Islet precursor cell (in vitro differentiated cells): ENCODE measurements at regions not wholly inside any gene's neighbourhood (a gene's known extent, or its start where the extent isn't known, plus 50 kb on each side); places are given as distances from the start of the nearest gene placed in this dataset.

Source experiments
- DNase-seq: peaks from one replicate; pipeline ENCODE4 v3.0.0-alpha.2; 2018

- no peak for DNase-seq
Measured at GRCh38 chr10:106457522-106457921, 707.0 kb downstream of the SORCS1 start.

DNA sequence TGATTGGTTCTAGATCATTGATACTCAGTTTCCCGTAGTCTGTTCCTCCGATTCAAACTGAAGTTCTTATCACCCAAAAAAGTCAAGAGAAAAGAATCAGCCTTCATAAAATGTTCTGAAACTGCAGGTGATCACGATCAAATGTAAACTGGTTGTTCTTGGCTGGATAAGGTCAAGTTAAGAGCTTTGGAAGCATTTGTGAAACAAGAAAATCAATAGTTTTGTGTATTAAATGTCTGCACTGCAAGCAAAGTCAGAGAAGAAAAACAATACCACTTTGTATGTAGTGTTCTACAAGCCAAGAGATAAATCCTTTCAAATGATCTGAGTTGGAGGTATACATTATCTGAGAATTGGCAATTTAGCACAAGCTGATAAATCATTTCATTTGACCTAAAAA lies 710.3 kb downstream of the SORCS1 start:
- DNase-seq = no peak

- no peak for DNase-seq
Measured at GRCh38 chr10:106450966-106451365, 713.5 kb downstream of the SORCS1 start.

DNA sequence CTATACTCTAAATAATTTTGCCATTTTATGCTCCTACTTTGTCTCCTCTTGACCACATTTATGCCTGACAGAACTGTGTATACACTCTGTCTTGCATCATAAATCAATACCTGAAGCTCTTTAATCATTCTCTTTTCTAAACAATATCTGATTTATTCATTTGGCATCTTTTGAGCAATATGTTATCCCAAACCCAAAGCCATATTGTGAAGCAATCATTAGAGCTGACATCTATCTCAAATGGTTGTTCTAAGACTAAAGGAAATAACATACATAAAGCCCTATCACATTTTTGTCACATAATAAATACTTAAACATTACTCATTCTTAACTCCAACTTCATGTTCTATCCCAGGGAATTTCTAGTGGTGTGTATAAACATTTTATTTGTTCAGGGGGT lies 717.6 kb downstream of the SORCS1 start:
- no peak for DNase-seq

- DNase-seq = no peak
Measured at GRCh38 chr10:106442223-106442622, 722.3 kb downstream of the SORCS1 start.

GRCh38 chr10:106440767-106441166 lies 723.7 kb downstream of the SORCS1 start:
- no peak for DNase-seq

GRCh38 chr10:106440355-106440754 lies 724.2 kb downstream of the SORCS1 start:
- no peak for DNase-seq

DNA sequence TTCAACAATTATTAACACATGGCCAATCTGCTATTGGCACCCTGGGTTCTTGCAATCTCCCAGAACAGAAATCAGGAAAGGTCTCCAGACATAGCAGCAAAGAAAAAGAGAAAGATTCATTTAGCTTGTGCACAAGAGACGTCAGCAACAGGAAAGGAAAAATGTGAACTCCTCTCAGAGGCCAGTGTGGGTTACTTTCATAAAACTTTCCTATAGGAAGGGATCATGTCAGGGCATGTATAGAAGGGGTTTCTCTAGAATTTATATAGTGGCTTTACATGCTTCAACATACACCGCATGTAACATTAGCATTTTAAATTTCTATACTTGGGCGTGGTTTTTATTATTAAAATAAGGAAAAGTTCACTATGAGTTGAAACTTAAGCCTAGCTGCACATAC lies 725.1 kb downstream of the SORCS1 start:
- no peak for DNase-seq

GRCh38 chr10:106438386-106438785 lies 726.1 kb downstream of the SORCS1 start:
- no peak for DNase-seq

GRCh38 chr10:106436123-106436715 lies 728.3 kb downstream of the SORCS1 start:
- DNase-seq = peak; percentile 85

DNA sequence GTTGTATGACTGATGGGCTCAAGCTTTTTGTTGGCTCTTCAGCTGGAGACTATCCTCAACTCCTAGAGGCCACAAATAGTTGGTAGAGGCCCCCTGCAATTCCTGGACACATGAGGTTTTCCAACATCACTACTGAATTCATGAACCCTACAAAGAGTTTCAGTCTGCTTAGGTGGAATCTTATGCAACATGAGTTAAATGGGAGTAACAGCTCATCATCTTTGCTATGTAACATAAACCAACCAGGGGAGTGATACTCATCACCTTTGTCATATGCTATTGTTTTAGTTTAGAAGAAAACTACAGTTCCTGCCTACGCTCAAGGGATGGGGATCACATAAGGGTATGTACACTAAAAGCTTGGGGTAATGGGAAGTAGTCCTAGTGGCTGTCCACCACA lies 729.4 kb downstream of the SORCS1 start:
- no peak for DNase-seq

GRCh38 chr10:106424981-106425380 lies 739.5 kb downstream of the SORCS1 start:
- no peak for DNase-seq

- no peak for DNase-seq
Measured at GRCh38 chr10:106424054-106424453, 740.5 kb downstream of the SORCS1 start.

DNA sequence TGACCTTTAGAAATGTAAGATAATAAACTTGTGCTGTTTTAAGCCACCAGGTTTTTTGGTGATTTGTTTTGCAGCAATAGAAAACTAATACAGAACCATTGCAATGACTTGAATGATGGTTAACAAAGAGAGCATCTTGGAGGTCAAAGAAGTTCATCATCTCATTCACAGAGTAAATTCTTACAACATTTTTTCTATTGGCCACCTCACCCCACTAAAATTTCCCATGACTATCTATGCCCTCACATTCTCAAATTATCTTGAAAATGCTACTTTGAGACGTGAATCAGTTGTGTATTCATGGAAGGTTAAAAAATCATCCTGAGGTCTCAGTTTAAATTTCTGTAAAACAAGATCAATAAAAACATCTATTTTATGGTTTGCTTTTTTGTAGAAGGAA lies 754.2 kb downstream of the SORCS1 start:
- DNase-seq = no peak

GRCh38 chr10:106405141-106405540 lies 759.4 kb downstream of the SORCS1 start:
- DNase-seq = no peak

- no peak for DNase-seq
Measured at GRCh38 chr10:106402458-106402857, 762.0 kb downstream of the SORCS1 start.

DNA sequence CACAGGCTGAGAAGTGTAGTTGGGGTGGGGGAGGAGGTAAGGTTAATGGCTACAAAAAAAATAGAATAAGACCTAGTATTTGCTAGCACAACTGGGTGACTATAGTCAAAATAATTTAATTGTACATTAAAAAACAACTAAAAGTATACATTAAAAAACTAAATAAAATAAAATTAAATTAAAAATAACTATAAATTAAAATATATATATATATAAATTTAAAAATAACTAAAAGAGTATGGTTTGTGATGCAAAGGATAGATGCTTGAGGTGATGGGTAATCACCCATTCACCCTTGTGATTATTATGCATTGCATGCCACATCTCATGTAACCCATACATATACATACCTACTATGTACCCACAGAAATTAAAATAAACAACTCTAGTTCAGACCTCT lies 762.5 kb downstream of the SORCS1 start:
- no peak for DNase-seq

DNA sequence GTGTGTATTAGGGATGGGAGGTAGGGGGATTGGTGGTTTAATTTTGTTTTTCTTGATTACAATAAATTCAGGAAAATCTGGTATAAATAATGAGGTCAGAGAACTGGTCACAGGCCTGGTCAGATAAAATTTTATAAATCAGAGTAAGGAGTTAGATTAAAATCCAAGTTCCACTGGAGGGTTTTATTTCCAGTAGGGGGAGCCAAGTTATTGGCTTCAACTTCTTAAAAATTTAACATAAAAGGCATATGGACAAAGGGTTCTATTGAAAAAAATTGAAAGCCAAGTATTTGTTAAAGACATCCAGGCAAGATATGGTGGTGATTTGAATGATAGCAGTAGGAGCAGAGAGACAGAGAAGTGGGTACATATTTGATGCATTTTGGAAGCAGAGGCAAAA lies 763.3 kb downstream of the SORCS1 start:
- DNase-seq = no peak

- DNase-seq = no peak
Measured at GRCh38 chr10:106399112-106399511, 765.4 kb downstream of the SORCS1 start.

- no peak for DNase-seq
Measured at GRCh38 chr10:106396192-106396591, 768.3 kb downstream of the SORCS1 start.

- DNase-seq = no peak
Measured at GRCh38 chr10:106395041-106395749, 769.3 kb downstream of the SORCS1 start.

DNA sequence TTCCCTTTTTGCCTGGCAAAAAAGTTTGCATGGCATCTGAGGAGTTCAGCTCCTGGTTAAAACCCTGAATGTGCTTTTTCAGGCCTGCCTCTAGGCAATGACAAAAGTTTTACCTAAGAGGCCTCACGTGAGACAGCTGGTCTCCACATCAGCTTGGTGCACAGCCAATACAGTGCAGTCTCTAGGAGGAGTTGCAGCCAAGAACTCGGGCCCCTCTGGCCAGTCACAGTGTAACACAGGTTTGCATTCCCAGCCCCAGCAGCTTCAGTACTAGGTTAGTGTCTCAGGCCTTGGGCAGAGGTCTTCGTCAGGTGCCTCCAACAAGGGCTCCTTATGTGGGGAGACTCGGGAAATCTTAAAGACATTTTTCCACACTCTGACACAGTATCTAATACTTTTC lies 771.7 kb downstream of the SORCS1 start:
- no peak for DNase-seq

DNA sequence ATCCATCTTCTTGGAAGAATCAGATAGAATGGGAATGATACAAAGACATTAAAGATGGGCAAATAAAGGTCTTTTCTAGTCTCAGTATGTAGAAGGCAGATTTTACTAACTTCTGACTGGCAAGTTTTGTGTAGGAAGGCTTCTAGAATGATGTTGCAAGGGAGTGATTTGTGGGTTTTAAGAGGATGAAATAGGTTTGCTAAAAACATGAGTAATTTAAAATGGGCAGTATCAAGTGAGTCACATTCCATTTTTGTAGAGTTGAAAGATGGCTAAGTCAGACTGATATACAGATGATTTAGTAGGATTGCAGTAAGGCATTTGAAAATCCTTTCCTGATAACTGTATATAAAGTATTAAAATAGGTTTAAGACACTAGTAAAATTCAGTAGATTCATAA lies 777.4 kb downstream of the SORCS1 start:
- no peak for DNase-seq

DNA sequence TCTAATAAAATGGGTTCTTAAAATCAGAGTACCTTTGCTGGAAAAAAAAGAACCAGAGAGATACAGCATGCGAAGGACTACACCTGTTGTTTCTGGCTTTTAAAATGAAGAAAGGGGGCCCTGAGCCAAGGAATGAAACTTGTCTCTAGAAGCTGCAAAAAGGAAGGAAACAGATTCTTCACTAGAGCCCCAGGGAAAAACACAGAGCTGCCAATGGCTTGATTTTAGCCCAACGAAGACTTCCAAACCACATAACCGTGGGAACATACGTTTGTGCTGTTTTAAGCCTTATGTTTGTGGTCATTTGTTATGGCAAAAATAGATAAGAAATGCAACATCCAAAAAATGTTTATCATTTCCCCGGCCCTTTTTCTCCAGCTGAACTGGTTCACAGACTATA lies 780.0 kb downstream of the SORCS1 start:
- DNase-seq = no peak

GRCh38 chr10:106380706-106381105 lies 783.8 kb downstream of the SORCS1 start:
- DNase-seq = no peak
